H1 (cell line): ENCODE measurements at regions not wholly inside any gene's neighbourhood (a gene's known extent, or its start where the extent isn't known, plus 50 kb on each side); places are given as distances from the start of the nearest gene placed in this dataset.

ENCODE experiments used
- ASH2L ChIP-seq: fragments of 200-600, 300-600 bp; sonication (generic); IDR thresholded peaks from one replicate; pipeline ENCODE4 v1.7.1; 2017; ENCODE audit warnings: low read length
- JUN ChIP-seq: IDR thresholded peaks from 2 replicates; pipeline ENCODE4 v1.6.1; 2011; ENCODE audit warnings: low read depth, mild to moderate bottlenecking, improper control_type of control experiment, low read length

- no peak for TF ChIP-seq ASH2L
- TF ChIP-seq JUN = no peak
- TF ChIP-seq, all 59 proteins: peak for 0
These were observed 222.3 kb upstream of the CDIN1 start (continued) for GRCh38 chr15:36356978-36357601.
